GM18909 (cell line): ENCODE measurements at regions not wholly inside any gene's neighbourhood (a gene's known extent, or its start where the extent isn't known, plus 50 kb on each side); places are given as distances from the start of the nearest gene placed in this dataset.

Source experiments
- ATAC-seq: cut with Tn5 transposase; IDR thresholded peaks from one replicate; pipeline ENCODE4 v1.9.1; 2021; ENCODE audit warnings: mild to moderate bottlenecking; ENCODE audit not compliant: unreplicated experiment, poor library complexity

DNA sequence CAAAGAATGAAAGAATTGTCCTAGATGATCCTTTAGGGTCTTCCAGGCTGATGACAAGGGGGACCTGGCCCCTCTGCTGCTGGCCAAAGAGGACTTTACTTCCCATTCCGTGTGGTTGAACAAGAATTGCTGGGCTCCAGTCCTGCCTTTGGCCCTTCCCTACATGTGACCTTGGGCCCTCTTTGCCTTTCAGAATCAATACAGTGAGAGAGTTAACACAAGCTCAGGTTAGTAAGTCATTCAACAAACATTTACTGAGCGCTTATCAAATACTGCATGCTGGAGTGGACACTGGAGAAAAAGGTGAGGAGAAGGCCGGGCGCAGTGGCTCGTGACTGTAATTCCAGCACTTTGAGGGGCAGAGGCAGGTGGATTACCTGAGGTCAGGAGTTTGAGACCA, 113.1 kb downstream of the C9orf50 start:
- ATAC-seq: no peak

DNA sequence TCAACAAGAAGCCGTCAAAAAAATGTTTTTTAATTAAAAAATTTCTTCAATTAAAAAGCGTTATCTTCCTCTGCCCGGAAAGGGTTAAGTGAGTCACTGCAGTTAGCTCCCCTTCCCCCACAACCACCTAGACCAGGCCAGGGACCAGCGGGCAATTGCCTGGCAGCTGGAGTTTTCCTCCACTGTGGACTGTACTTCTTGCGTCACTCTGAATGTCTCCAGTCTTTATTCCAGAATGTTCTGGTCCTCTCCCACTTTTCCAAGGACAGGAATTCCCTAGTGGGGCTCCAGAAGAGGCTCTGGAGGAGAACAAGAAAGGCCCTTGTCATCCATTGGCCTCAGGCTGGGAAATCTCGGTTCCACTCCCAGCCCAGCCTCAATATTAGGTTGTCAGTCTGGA, 114.0 kb downstream of the C9orf50 start:
- ATAC-seq: no peak

DNA sequence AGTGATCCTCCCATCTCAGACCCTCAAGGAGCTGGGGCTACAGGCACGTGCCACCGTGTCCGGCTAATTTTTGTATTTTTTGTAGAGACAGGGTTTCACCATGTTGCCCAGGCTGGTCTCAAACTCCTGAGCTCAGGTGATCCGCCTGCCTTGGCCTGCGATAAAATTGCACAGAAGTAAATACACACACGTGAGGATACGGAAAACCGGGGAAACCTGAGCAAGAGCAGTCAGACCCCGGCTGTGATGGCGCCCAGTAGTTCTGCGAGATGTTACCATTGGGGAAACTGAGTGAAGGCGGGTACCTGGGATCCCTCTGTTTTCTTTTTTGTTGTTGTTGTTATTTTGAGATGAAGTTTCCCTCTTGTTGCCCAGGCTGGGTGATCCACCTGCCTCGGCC, 114.9 kb downstream of the C9orf50 start:
- no peak for ATAC-seq

DNA sequence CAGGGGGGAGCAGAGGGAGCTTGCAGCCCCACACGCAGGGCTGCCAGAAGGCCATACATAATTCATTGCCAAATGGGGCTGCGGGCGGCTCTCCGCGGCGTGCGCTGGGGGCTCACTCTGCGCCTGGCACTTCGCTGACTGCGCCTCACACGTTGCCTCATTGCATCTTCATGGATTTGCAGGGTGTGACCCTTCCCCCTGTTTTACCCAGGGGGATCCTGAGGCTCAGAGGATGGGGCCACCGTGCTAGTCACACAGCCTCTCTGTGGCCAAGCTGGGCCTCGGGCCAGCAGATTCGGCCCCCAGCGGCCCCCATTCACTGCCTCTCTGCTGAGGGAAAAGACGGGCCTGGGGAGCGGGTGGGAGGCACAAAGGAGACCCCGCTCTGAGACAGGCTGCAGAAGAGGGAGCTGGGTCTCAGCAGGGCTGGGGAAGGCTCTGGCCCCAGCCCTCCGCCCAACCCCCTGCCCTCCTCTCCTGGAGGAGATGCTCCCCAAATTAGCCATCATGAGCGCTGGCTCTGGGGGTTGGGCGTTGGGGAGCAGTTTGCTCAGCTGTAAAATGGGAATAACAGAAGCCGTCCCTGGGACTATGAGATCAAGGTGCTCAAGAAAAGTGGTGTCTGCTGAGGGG, 115.5 kb downstream of the C9orf50 start:
- ATAC-seq: no peak

DNA sequence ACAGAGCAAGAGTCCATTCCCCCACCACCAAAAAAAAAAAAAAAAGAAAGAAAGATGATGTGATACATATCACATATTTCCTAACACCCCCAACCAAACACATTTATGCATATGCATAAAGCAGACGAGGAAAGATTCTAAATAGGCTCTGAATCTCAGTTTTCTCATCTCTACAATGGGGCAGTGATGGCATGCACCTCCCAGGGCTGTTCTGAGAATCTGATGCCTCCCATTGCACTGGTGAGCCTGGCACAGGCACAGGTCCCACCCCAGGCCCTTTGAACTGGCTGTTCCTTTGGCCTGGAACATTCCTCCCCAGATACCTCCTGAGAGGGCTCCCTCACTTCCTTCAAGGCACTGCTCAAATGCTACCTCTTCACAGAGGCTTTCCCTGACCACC, 116.5 kb downstream of the C9orf50 start:
- ATAC-seq: no peak

DNA sequence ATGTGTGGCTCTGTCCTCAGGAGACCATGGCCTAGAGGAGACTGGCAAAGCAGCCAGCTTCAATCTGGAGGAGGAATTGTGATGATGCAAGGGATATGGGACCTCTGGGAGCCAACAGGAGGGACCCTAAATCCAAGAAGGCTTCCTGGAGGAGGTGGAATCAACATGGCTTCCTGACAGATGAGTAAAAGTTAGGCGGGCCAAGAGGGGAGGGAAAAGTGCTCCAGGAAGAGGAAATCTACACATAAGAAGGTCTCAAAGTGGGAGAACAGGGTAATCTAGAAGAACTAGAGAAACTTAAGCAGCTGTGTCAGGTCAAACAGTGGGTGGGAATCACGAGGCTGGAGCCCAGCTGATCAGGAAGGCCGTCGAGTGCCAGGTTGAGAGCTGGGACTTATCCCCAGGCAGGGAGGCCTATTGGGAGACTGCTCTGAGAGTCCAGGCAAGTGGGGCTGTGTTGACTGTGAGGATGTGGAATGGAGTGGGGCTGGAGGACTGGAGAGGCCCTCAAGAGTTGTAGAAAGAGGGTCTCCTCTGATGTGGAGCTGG, 119.1 kb downstream of the C9orf50 start:
- ATAC-seq: no peak

DNA sequence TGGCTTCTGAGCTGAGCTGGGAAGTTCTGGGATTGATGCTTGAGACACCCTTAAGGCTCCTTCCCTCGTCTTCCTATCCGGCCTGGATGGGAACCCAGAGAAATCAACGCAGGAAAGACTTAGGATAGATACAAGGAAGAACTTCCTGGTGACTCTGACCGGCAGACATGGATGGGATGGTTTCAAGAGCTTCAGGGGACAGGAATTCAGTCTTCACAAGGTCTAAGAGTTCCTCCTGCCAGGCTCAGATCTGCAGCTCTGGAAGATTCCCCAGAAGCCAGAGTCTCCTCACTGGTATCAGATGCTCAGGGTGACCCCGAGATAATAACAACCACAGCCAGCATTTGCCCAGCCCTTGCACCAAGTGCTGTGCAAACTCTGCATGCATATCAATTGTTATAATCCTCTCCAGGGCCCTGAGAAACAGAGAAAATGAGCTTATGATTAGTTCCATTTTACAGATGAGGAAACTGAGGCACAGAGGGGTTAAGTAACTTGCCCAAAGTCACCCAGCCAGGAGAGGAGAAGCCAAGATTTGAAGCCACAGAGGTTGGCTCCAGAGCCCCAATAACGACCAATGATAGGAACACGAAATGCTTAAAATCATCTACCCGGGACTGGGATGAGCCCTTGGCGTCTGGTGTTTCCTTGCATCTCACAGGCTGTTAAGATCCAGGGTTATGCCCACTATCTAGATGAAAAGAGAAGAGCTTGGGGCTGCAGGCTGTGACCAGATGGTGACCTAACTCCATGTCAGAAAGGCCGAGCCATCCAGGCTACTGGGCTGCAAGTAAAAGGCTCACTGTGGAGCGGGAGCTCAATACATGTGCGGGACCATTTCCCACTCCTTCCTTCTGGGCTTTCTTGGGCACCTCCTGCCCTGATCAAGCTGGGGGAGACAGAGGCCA, 119.8 kb downstream of the C9orf50 start:
- ATAC-seq: no peak

DNA sequence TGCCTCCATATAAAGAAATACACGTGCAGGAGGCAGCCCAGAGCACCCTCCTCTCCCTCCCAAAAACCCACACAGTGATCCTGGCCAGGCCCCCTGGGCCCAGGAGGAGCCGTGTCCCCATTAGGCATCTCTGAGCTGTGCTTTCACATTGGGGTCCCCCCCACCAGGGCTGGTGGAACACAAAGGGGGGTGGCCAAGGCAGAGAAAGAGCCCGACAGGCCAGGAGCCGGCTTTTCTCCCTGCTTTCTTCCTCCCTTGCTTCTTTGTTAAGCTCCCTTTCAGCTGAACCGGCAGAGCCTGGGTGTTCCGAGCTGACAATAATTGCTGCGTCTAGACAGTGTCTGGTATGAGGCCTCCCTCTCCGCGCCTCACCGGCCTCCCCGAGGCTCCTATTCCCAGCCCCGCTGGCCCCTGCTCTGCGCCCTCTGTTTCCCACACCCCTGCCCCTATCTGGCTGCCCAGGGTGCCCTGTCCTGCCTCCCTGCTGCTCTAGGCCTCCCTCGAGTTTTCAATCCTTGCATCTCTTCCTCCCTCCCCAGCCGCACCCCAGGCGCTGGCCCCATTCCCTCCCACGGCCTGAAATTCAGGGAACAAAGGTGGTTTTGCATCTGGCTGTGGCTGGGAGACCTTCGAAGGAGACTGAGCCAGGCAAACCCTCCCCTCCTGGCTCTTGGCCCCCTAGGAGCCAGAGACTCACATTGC, 120.6 kb downstream of the C9orf50 start:
- no peak for ATAC-seq

DNA sequence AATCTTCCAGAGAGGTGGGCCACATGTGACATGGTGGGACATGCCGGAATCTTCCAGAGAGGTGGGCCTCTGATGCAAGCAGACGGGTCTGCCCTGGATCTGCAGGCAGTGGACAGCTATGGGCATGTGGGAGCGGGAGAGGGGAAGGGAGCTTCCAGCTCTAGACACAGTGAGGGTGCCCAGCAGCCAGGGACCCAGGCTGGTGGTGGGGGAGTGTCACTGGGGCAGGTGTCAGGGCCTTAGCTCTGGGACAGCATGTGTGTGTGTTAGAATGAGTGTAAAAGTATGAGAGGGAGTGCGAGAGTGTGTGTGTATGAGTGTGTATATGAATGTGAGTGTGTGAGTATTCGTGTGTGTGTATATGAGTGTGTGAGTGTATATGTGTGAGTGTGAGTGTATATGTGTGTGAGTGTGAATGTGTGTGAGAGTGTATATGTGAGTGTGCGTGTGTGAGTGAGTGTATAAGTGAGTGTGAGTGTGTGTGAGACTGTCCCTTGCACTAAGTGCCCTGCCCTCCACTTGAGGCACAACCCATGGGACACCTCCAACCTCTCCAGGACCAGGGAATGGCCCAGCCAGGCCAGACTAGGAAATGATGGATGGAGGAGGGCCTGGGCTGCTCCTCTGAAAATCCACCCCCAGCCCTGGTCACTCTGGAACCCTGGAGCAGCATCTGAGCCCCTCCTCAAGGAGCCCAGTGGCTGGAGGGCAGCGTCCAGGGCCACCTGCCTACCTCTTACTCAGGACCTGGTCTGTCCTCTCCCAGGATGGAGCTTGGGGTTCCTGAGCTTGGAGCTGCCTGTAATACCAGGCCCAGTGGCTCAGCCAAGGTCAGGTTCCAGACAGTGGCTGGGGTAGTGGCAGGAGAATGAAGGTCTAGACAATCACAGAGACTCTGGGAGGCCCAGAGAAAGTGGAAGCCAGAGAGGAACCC, 122.2 kb downstream of the C9orf50 start:
- no peak for ATAC-seq

DNA sequence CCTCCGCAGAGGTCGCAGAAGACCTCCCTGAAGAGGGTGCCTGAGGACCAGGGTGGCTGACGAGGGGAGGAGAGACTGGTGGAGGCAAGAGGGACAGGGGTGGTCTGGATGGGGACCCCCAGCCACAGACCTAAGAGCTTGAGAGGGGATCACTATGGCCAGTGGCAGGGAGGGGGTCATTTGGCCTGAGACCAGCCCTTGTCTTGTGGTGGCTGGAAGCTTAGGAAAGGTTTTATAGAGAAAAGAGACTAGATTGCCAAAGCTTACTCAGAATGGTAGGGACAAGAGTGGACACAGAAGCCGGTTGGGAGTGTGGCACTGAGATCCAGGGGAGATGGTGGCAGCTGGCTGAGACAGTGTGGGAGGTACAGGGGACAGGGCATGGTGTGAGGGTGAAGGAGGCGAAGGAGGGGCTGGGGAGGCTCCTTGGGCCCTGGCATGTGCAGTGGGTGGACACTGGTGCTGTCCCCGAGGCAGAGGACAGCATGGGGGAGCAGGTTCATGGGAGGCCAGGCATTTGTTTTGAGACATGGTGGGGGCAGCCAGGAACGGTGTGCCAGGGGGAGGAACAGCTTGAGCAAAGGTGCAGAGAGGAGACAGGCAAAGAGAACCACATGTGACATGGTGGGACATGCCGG, 123.0 kb downstream of the C9orf50 start:
- ATAC-seq: no peak

DNA sequence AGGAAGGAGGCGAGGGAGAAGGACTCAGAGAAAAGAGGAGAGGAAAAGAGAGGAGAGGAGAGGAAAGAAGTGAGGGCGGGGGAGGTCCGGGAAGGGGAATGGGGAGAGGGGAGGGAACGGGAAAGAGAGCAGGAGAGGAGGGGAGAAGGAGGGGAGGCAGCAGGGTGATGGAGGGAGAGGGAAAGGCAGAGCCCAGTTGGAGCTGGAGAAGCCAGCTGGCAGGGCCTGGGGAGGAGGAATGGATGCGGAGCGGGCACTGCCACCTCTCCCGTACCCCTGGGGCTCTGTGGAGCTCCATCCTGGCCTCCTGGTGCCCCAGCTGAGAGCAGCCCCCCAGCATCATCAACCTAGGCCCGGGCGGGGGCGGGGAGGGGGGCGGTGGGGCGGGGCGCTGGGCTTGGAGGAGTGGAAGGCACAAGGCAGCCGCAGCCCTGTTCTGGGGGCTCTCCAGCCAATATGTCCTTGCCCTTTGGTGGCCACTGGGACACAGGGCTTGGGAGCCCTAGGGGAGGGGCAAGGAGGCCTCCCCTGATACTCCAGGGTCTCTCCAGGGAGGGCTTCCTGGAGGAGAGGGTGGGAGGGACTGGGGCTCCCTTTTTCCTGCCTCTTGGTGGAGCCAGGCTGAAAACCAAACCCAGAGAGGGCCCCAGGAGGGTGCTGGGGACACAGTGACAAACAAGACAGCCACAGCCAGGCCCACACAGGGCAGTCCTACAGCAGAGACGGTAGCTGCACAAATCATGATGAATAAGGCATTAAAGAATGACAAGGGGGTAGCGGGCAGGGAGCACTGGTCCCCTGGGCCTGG, 123.7 kb downstream of the C9orf50 start:
- no peak for ATAC-seq

DNA sequence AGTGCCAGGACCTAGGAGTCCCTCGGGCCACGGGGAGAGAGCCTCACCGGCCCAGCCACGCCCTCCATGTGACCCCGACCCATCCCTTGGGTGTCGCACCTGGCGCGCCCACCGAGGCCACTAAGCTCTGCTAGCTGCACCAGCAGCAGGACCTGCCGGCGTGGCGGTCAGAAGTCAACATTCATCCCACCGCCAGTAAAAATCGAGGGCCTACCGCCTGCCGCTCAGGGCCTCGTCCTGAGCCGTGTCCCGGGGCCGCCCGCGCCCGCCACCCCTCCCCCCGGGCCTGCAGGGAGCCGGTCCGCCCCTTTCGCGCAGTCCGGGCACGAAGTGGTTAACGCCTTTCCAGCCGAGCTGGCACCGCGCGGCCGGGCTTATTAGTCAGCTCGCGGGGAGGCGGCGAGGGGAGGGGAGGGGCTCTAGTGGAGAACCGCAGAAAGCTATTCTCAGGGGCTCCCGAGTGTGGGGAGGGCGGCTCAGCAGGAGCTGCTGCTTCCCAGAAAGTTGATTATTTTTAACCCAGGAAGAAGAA, 124.4 kb downstream of the C9orf50 start:
- no peak for ATAC-seq

DNA sequence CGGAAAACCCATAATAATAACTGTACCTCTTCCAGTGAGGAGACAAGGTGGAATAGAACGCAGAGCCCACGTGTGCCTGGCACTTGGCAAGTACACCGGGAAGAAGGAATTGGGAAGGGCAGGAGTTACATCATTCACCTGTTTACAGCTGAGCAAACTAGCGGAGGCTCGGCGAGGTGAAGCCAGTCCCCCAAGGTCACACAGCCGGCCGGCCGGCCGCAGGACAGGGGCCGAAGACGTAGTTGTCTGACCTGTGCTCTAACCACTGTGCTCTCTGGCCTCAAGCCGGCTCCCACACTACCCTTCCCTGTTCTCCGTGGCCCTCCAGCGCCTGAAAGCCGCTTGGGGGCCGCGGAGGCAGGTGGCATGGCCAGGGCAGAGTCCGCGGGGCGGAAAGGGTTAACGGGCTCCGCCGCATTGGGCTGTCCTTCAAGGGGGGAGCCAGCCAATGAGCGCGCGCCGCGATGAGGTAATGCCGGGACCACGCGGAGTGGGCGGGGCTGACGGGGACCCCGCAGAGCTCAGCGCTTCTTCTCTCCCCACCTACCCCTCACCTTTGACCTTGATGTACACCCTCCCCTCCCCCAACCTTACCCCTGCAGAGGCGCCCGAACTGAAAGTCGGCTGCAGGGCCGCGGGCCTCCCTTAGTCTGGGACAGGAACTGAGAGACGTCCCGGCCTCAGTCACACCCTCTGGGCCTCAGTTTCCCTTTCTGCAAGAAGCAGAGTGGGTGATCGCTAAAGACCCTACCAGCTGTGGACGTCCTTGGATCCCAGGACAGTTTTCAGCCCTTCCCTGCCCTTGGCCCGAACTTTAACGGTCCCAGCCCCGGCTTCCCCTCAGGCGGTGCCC, 125.1 kb downstream of the C9orf50 start:
- peak; percentile 59 for ATAC-seq

DNA sequence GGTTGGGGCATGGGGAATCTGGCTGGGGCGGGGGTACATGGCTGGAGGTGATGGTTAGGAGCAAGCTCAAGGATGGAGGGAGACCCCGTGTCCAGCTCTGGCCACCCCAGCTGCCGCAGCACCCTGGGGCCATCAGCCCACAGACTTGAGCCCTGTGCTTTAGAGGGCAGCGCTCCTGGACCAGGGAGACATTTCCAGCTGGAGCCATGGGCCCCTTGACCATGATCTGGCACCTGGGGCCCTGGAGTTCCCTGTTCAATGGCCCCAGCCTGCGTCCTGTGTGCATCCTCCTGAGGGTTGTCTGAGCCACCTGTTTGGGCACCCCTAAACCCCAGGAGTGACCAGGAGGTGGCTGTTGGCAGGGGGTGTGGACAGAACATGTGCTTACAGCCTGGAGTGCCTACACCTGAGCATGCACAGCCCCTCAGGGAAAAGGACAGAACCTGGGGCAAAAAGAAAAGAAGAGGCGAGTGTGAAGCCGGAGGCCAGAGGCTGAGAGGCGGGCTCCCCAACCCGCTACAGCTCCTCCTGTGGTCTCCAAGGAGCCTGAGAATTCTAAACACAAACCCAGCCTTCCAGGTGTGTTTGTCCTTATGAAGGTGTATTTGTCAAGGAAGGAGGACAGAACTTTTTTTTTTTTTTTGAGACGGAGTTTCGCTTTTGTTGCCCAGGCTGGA, 126.7 kb downstream of the C9orf50 start:
- ATAC-seq: no peak

DNA sequence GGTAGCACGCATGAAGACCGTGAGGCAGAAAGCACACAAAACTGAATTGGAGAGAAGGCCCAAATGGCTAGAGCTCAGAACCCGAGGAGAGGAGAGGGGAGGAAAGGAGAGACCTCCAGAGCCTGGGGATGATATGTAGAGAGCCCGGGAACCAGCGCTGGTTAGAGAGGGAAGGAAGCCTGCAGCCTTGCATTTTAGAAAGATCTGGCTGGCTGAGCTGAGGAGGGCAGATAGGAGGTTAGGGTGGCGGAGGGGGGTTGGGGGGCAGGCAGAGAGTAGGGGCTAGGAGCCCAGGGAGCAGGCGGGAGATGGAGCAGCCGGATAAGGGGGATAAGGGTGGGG, 127.2 kb downstream of the C9orf50 start:
- ATAC-seq: no peak

DNA sequence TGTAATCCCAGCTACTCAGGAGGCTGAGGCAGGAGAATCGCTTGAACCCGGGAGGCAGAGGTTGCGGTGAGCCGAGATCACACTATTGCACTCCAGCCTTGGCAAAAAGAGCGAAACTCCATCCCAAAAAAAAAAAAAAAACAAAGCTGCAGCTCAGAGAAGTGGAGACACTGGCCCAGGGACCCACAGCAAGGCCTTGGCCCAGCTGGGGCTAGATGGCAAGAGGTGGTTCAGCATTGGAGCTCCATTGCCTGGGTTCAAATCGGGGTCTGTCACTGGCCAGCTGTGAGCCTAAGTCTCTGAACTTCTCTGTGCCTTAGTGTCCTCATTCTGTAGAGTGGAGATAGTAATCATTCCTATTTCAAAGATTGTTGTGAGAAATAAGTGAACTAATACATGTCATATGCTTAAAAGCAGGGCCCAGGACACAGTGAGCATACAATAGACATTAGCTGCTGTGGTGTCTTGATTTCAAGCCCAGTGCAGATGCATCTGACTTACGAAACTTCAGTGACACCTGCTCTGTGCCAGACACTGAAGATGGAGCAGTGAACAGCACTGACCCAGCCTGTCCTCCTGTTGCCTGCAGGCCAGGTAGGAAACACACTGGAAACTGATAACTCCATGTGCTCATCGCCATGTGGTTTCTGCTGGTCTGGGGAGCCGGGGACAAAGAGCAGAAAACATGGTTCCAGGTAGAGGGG, 127.7 kb downstream of the C9orf50 start:
- ATAC-seq: no peak

DNA sequence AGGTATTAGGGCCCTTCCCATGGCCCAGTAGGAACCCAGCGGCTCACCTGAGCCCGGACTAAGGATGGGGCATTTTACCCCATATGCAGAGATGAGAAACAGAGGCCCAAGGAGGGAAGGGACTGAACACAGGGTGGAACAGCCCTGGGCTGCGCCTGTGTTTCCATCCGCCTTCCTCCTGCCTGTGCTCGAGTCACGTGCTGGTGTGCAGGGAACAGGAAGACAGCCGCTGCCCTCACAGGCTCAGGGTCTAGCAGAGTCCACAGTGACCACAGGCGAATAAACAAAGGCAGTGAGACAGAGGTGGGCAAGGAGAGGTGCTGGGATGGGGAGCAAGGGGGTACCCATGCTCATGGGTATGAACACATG, 129.4 kb downstream of the C9orf50 start:
- ATAC-seq: no peak
